Mucosa of descending colon (tissue), 3 donors: ENCODE measurements at regions not wholly inside any gene's neighbourhood (a gene's known extent, or its start where the extent isn't known, plus 50 kb on each side); places are given as distances from the start of the nearest gene placed in this dataset.

ENCODE experiments used
- ATAC-seq: fragments of 200-7000 bp; cut with Tn5 transposase; one replicate; pipeline ENCODE4 v1.9.1; 2020; ENCODE audit warnings: mild to moderate bottlenecking, moderate library complexity
- DNase-seq, 3 donors: peaks; one replicate each; pipeline ENCODE4 v3.0.0-alpha.2; 2020
- H3K36me3 ChIP-seq: fragments of 200-600 bp; one replicate; pipeline ENCODE4 v1.8.0; 2021; ENCODE audit warnings: low read depth, mild to moderate bottlenecking
- H3K4me1 ChIP-seq: fragments of 200-600 bp; one replicate; pipeline ENCODE4 v1.8.0; 2021; ENCODE audit warnings: low read depth, mild to moderate bottlenecking
- H3K4me3 ChIP-seq: fragments of 200-600 bp; one replicate; pipeline ENCODE4 v1.8.0; 2021; ENCODE audit warnings: mild to moderate bottlenecking
- H3K9me3 ChIP-seq: fragments of 200-600 bp; one replicate; pipeline ENCODE4 v1.8.0; 2021; ENCODE audit warnings: mild to moderate bottlenecking
- CTCF ChIP-seq: fragments of 200-600 bp; IDR thresholded peaks from one replicate; pipeline ENCODE4 v1.8.0; 2022; ENCODE audit warnings: antibody characterized with exemption, mild to moderate bottlenecking
- intact Hi-C, 2 donors: fragments of 100-400 bp; cut with DNase I in 1 of 2; cut with micrococcal nuclease in 1 of 2; formaldehyde crosslinking; loops; one replicate each; pipeline versions ENCODE4 v1.11.0 to v1.11.1; 2022; cut with DNase I, micrococcal nuclease
- donor health status: DM: no; HTN: no; CAD: no; lungs with moderate emphysema.
- donor health status: DM: no; HTN: no; CAD: no.
- donor health status: DM: no; HTN: yes; CAD: no.

DNA sequence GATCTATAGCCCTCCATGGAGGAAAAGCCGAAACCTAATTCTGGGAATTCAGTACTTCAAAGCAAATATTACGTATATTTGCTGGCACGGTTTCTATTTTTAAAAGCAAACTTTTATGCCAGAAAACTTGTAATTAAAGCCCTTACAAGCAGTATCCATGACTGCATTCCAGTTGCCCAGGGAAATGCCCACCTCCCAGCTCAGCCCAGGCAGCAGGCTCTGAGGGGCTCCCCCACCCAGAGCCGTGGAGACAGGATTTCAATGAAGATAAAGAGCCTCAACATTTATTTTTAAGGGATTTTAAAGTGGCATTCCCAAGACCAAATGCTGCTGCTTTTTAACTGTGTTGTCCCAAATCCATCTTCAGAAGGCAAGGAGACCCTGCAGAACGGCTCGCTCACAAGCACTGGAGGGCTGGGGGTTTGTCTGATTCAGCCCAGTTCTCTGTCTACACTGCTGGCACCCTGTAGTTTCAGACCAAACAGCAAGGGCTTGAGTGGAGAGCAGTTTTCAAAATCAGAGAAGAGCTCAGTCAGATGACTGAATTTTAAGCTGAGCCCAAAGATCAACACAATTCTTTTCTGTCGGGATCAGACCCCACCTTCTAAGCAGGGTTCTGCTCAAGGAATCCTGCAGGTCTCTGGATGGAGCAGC is 105.1 kb downstream of the KCNF1 start:
- no peak for TF ChIP-seq CTCF
- no peaks in the 10 kb centered on the region for H3K4me1 ChIP-seq
- H3K36me3 ChIP-seq: no peaks in the 10 kb centered on the region
- intact Hi-C loops: no loop called here
- no peak for DNase-seq
- no peak overlapping the region for H3K4me3 ChIP-seq
- no peaks in the 10 kb centered on the region for H3K9me3 ChIP-seq
- no peak for ATAC-seq

DNA sequence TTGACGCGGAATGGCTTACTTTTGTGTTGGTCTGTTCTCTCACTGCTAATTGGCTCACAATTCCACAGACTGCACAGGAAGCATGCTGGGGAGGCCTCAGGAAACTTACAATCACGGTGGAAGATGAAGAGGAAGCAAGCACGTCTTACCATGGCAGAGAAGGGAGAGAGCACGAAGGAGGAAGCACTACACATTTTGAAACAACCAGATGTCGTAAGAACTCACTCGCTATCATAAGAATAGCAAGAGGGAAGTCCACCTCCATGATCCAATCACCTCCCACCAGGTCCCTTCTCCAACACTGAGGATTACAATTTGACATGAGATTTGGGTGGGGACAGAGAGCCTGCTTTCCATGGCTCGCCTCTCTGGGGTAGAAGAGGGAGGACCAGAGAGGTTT is 106.2 kb downstream of the KCNF1 start:
- no peaks in the 10 kb centered on the region for H3K9me3 ChIP-seq
- no peaks in the 10 kb centered on the region for H3K4me1 ChIP-seq
- TF ChIP-seq CTCF: no peak
- H3K4me3 ChIP-seq: no peak overlapping the region
- ATAC-seq (no peak), DNase-seq (no peak)
- H3K36me3 ChIP-seq: no peaks in the 10 kb centered on the region
- intact Hi-C loops: no loop called here

GRCh38 chr2:11018651-11019185 is 107.0 kb downstream of the KCNF1 start:
- Histone ChIP-seq H3K9me3 (no peaks in the 10 kb centered on the region), H3K4me3 (no peak overlapping the region), H3K36me3 (no peaks in the 10 kb centered on the region), H3K4me1 (no peaks in the 10 kb centered on the region)
- intact Hi-C loops: no loop called here
- ATAC-seq: no peak
- TF ChIP-seq CTCF: no peak
- no peak for DNase-seq

DNA sequence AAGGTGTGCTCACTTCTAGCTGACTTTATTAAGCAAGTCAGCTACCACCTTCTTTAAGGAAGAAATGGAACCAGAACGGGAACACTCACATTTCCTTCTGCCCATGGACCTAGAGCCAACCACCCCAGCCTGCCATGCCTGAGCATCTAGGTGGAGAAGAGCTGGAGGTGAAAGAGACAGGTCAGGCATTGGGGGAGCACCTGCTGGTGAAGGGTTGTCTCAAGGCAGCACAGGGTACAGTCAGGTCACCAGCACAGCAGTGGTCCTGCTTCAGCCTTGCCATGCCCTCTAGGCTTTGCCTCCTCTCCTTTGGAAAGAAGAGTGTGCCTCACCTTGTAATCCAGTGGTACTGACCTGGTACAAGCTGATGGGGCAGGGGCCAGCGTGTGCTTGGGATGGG is 107.9 kb downstream of the KCNF1 start:
- DNase-seq (no peak), ATAC-seq (no peak)
- TF ChIP-seq CTCF: no peak
- Histone ChIP-seq H3K4me3 (no peak overlapping the region), H3K9me3 (no peaks in the 10 kb centered on the region), H3K4me1 (no peaks in the 10 kb centered on the region), H3K36me3 (no peaks in the 10 kb centered on the region)
- intact Hi-C loops: no loop called here

- Histone ChIP-seq H3K9me3 (no peaks in the 10 kb centered on the region), H3K4me3 (no peak overlapping the region), H3K36me3 (no peaks in the 10 kb centered on the region), H3K4me1 (no peaks in the 10 kb centered on the region)
- DNase-seq (no peak), ATAC-seq (no peak)
- intact Hi-C loops: no loop called here
- TF ChIP-seq CTCF: no peak
These were observed 110.3 kb downstream of the KCNF1 start for GRCh38 chr2:11022064-11022463.
